DND-41 (cell line): ENCODE measurements at regions not wholly inside any gene's neighbourhood (a gene's known extent, or its start where the extent isn't known, plus 50 kb on each side); places are given as distances from the start of the nearest gene placed in this dataset.
A peak's percentile ranks its signal among the peaks of the same experiment; 100 is the strongest.

Experiments
- ATAC-seq: fragments of 200-7000 bp; cut with Tn5 transposase; 3 replicates; pipeline ENCODE4 v1.9.1; 2021; ENCODE audit warnings: low read depth; ENCODE audit not compliant: insufficient read depth
- DNase-seq: peaks from one replicate; pipeline ENCODE4 v3.0.0-alpha.2; 2020
- H2AFZ ChIP-seq: 2 replicates; pipeline ENCODE4 v1.6.0; 2012; ENCODE audit warnings: low read depth, low read length
- H3K27ac ChIP-seq: 2 replicates; pipeline ENCODE4 v1.5.1; 2012; ENCODE audit warnings: low read length, inconsistent platforms
- H3K27me3 ChIP-seq: fragments of 200-600 bp; sonication (generic); 2 replicates; pipeline ENCODE4 v1.6.0; 2012; ENCODE audit warnings: low read length, mild to moderate bottlenecking, inconsistent platforms; ENCODE audit not compliant: insufficient read depth, poor library complexity
- H3K36me3 ChIP-seq: 2 replicates; pipeline ENCODE4 v1.5.1; 2012; ENCODE audit warnings: low read length, inconsistent platforms; ENCODE audit not compliant: insufficient read depth
- H3K4me1 ChIP-seq: 2 replicates; pipeline ENCODE4 v1.5.1; 2012; ENCODE audit warnings: mild to moderate bottlenecking, low read length; ENCODE audit not compliant: insufficient read depth
- H3K4me2 ChIP-seq: 2 replicates; pipeline ENCODE4 v1.6.0; 2012; ENCODE audit warnings: mild to moderate bottlenecking, moderate library complexity, low read length, inconsistent platforms; ENCODE audit not compliant: insufficient read depth
- H3K4me3 ChIP-seq, 2 experiments: fragments of 200-600 bp in 1 of 2; shearing (Covaris generic) in 1 of 2; 2 replicates each; pipeline ENCODE4 v1.5.1; 2012 to 2016; ENCODE audit warnings: inconsistent platforms in 2 of 2, low read length in 2 of 2, mild to moderate bottlenecking in 2 of 2, low read depth in 1 of 2, moderate library complexity in 1 of 2
- H3K79me2 ChIP-seq: 2 replicates; pipeline ENCODE4 v1.6.0; 2012; ENCODE audit warnings: low read length, inconsistent platforms; ENCODE audit not compliant: insufficient read depth
- H3K9ac ChIP-seq: 2 replicates; pipeline ENCODE4 v1.6.0; 2012; ENCODE audit warnings: low read depth, mild to moderate bottlenecking, inconsistent platforms, low read length, moderate library complexity
- H3K9me3 ChIP-seq: 2 replicates; pipeline ENCODE4 v1.5.1; 2012; ENCODE audit warnings: low read length, moderate library complexity, mild to moderate bottlenecking, inconsistent platforms; ENCODE audit not compliant: insufficient read depth, severe bottlenecking
- H4K20me1 ChIP-seq: 2 replicates; pipeline ENCODE4 v1.6.0; 2012; ENCODE audit warnings: low read length; ENCODE audit not compliant: insufficient read depth
- EZH2 ChIP-seq: IDR thresholded peaks from 3 replicates; pipeline ENCODE4 v1.6.1; 2012; ENCODE audit warnings: borderline replicate concordance, low read depth, mild to moderate bottlenecking, moderate library complexity, low read length, inconsistent platforms; ENCODE audit not compliant: severe bottlenecking
- TF ChIP-seq, protein P1 (sequence below): IDR thresholded peaks from 2 replicates; pipeline ENCODE4 v1.5.1; 2012; ENCODE audit warnings: borderline replicate concordance, low read length, moderate library complexity, mild to moderate bottlenecking; ENCODE audit not compliant: poor library complexity, severe bottlenecking; ENCODE audit errors: extremely low read depth

GRCh38 chr3:17994167-17994566, 251.7 kb upstream of the TBC1D5 start:
- Histone ChIP-seq H2AFZ (no peak overlapping the region), H3K4me2 (no peak overlapping the region), H3K79me2 (no peaks in the 10 kb centered on the region), H4K20me1 (no peaks in the 10 kb centered on the region), H3K4me3 (no peak overlapping the region), H3K27me3 (no peaks in the 10 kb centered on the region), H3K36me3 (no peaks in the 10 kb centered on the region), H3K9me3 (no peaks in the 10 kb centered on the region), H3K4me1 (peaks cover 30% of the 10 kb centered on the region), H3K9ac (no peak overlapping the region), H3K27ac (no peak overlapping the region)
- ATAC-seq, result no peak
- DNase-seq, result no peak
- TF ChIP-seq, protein P1, sequence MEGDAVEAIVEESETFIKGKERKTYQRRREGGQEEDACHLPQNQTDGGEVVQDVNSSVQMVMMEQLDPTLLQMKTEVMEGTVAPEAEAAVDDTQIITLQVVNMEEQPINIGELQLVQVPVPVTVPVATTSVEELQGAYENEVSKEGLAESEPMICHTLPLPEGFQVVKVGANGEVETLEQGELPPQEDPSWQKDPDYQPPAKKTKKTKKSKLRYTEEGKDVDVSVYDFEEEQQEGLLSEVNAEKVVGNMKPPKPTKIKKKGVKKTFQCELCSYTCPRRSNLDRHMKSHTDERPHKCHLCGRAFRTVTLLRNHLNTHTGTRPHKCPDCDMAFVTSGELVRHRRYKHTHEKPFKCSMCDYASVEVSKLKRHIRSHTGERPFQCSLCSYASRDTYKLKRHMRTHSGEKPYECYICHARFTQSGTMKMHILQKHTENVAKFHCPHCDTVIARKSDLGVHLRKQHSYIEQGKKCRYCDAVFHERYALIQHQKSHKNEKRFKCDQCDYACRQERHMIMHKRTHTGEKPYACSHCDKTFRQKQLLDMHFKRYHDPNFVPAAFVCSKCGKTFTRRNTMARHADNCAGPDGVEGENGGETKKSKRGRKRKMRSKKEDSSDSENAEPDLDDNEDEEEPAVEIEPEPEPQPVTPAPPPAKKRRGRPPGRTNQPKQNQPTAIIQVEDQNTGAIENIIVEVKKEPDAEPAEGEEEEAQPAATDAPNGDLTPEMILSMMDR, result no peak
- no peak for TF ChIP-seq EZH2

DNA sequence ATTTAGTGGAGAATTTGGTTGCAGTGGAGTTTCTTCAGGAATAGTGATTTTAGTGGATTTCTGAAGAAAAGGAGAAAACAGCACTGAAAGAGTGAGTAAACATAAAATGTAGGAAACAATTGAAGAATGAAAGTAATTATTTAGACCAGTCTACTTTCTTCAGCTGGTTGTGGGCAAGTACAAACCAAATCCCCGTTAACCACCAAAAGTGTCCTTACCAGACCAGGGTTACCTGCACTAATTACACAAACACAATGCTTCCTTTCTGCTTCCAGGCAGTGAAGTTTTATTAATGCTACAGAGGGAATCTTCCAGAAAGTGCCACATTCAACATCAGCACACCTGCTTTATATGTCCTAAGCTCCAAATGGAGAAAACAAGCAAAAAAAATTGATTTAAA, 248.0 kb upstream of the TBC1D5 start:
- Histone ChIP-seq H3K27ac (no peak overlapping the region), H4K20me1 (no peaks in the 10 kb centered on the region), H3K9me3 (no peaks in the 10 kb centered on the region), H3K27me3 (no peaks in the 10 kb centered on the region), H3K9ac (no peak overlapping the region), H3K4me2 (no peak overlapping the region), H3K36me3 (no peaks in the 10 kb centered on the region), H3K79me2 (no peaks in the 10 kb centered on the region), H3K4me3 (no peak overlapping the region), H2AFZ (no peak overlapping the region), H3K4me1 (peaks cover 64% of the 10 kb centered on the region)
- TF ChIP-seq EZH2, result no peak
- TF ChIP-seq, protein P1, result no peak
- DNase-seq (no peak), ATAC-seq (no peak)

DNA sequence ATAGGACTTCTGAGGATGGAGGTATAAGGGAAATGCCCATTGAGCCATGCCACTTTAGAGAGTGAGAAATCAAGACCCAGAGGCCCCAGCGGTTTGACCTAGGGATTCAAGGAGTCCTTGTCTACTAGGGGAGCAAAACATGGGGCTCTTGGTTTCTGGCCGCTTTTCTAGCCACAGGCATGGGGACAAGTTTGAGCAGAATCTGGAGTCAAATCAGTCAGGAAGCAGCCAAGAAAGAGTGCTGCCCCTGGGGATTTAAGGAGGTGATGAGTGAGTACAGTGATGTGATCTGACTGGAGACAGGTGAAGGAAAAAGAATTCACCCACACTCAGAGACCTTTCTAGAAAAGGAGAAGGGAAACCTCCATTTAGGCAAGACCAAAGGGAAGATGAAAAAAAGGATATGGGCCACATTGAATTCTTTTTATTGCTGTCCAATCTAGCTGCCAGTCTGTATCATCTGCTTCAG, 244.0 kb upstream of the TBC1D5 start:
- peak overlapping the region; percentile 27 for H2AFZ ChIP-seq
- peak overlapping the region; percentile 98 for H3K27ac ChIP-seq
- no peak for TF ChIP-seq EZH2
- TF ChIP-seq, protein P1, result no peak
- H3K27me3 ChIP-seq, result no peaks in the 10 kb centered on the region
- peak overlapping the region; percentile 29 for H3K4me2 ChIP-seq
- H3K9ac ChIP-seq, result peak overlapping the region; percentile 58
- no peaks in the 10 kb centered on the region for H4K20me1 ChIP-seq
- DNase-seq (peak; percentile 61), ATAC-seq (peak; percentile 6)
- peaks cover 92% of the 10 kb centered on the region for H3K4me1 ChIP-seq
- no peaks in the 10 kb centered on the region for H3K36me3 ChIP-seq
- H3K79me2 ChIP-seq, result no peaks in the 10 kb centered on the region
- no peak overlapping the region; a peak in 1 of 4 replicates for H3K4me3 ChIP-seq
- no peaks in the 10 kb centered on the region for H3K9me3 ChIP-seq

DNA sequence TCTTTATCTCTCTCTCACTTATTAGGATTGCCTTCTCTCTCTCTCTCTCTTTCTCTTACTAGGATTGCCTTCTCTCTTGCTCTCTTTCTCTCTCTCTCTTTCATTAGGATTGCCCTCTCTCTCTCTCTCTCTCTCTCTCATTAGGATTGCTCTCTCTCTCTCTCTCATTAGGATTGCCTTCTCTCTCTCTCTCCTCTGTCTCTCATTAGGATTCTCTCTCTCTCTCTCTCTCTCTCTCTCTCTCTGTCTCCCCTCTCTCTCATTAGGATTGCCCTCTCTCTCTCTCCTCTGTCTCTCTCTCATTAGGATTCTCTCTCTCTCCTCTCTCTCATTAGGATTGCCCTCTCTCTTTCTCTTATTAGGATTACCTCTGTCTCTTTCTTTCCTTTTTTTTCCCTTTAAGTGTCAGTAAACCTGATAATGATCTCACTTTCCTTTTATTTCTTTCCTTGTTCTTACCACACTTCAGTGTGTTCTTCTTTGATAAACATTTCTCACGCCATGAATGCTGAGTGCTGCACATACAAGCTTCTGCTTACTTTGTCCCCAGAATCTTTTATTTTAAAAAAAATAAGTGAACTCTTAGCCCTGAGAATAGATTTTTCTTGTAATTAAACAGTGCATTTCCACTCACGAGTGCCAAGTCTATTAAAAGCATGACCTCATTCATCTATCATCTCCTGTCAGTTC, 243.4 kb upstream of the TBC1D5 start:
- Histone ChIP-seq H3K4me2 (peak overlapping the region; percentile 29), H3K9ac (peak overlapping the region; percentile 58), H3K36me3 (no peaks in the 10 kb centered on the region), H3K27ac (peak overlapping the region; percentile 98), H3K4me1 (peaks cover 98% of the 10 kb centered on the region), H3K79me2 (0 out of 2 replicates have a peak, but pooled peaks cover 5% of the 10 kb centered on the region), H4K20me1 (no peaks in the 10 kb centered on the region), H3K4me3 (no peak overlapping the region), H3K9me3 (no peaks in the 10 kb centered on the region), H3K27me3 (no peaks in the 10 kb centered on the region), H2AFZ (peak overlapping the region; percentile 30; the same call in 1 of the 2 replicates)
- peak; percentile 15 for ATAC-seq
- DNase-seq, result no peak
- no peak for TF ChIP-seq EZH2
- TF ChIP-seq, protein P1, result no peak
